Lower leg skin (tissue), 3 donors: ENCODE measurements at regions not wholly inside any gene's neighbourhood (a gene's known extent, or its start where the extent isn't known, plus 50 kb on each side); places are given as distances from the start of the nearest gene placed in this dataset.

ENCODE experiments used
- CTCF ChIP-seq, 3 donors: fragments of 450-650 bp; IDR thresholded peaks; one replicate each; pipeline ENCODE4 v1.5.1; 2016; ENCODE audit warnings: antibody characterized with exemption in 3 of 3, mild to moderate bottlenecking in 3 of 3, moderate library complexity in 2 of 3
- POLR2A ChIP-seq, 2 donors: fragments of 450-650 bp; IDR thresholded peaks; one replicate each; pipeline ENCODE4 v1.6.1; 2016 to 2017; ENCODE audit warnings: antibody characterized with exemption in 2 of 2, mild to moderate bottlenecking in 1 of 2, moderate library complexity in 1 of 2

GRCh38 chr15:98350276-98350675 is 298.1 kb upstream of the IGF1R start:
- TF ChIP-seq CTCF (IDR thresholded peaks at IDR 0.05) (no peak), POLR2A (IDR thresholded peaks at IDR 0.05) (no peak)
